Keratinocyte (primary cell): ENCODE measurements at regions not wholly inside any gene's neighbourhood (a gene's known extent, or its start where the extent isn't known, plus 50 kb on each side); places are given as distances from the start of the nearest gene placed in this dataset.

Experiments used
- CTCF ChIP-seq, 3 experiments: IDR thresholded peaks in 1 of 3; conservative IDR thresholded peaks in 1 of 3; optimal IDR thresholded peaks in 1 of 3; 2 replicates in 2 of 3; 3 replicates in 1 of 3; pipeline versions ENCODE3 to v1.5.1; 2011; ENCODE audit warnings: low read length in 3 of 3, mild to moderate bottlenecking in 3 of 3, moderate library complexity in 2 of 3, control low read depth in 1 of 3, inconsistent platforms in 1 of 3; ENCODE audit not compliant: insufficient read depth in 2 of 3; ENCODE audit errors: extremely low read depth in 1 of 3
- EZH2 ChIP-seq: IDR thresholded peaks from one replicate; pipeline ENCODE4 v1.6.1; 2012; ENCODE audit warnings: inconsistent platforms, mild to moderate bottlenecking, low read length, moderate library complexity

GRCh38 chr1:229097356-229097755 is 173.6 kb upstream of the RAB4A start:
- TF ChIP-seq CTCF (optimal IDR thresholded peaks at IDR 0.05 in 1 of 3, IDR thresholded peaks at IDR 0.05 in 1 of 3, conservative IDR thresholded peaks at IDR 0.05 in 1 of 3; ENCODE audit: extremely low read depth in 1 of 3, insufficient read depth in 2 of 3, low read length in 3 of 3) (no peak), EZH2 (no peak)
